ENCODE measurements at regions not wholly inside any gene's neighbourhood (a gene's known extent, or its start where the extent isn't known, plus 50 kb on each side); places are given as distances from the start of the nearest gene placed in this dataset.
"Not testable (repeated sequence)": the region's sequence is repeated elsewhere in the genome, so short reads cannot be mapped to it uniquely, and the experiment has no call there.

DNA sequence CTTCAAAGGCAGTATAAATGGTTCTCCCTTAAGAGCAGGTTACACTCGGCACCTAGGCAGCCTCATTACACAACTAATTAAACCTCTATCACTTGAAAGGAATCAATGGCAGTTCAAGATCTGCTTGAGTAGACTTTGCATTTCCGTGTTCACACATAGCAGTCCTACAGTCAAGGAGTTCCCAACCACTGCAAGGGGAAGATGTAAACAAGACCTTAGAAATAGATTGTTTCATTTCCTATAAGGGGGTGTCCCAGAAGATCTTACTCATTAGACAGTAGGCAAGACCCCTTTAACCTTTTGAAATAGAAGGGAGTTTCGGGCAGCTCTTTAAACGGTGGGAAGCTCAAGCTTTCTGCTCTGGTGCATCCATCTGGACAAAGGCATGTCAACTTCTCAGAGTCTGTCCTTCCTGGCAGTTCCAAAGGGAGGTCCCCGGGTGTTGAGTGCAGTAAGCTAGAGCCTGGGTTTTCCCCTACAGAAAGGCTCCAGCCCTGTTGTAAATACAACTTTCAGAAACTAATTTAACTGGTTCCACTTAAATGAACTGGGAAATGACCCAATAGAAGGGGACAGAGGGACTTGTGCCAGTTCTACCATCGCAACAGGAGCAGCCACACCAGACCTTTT is 150.8 kb downstream of the RBMX2 start:
- no peak for DNase-seq

DNA sequence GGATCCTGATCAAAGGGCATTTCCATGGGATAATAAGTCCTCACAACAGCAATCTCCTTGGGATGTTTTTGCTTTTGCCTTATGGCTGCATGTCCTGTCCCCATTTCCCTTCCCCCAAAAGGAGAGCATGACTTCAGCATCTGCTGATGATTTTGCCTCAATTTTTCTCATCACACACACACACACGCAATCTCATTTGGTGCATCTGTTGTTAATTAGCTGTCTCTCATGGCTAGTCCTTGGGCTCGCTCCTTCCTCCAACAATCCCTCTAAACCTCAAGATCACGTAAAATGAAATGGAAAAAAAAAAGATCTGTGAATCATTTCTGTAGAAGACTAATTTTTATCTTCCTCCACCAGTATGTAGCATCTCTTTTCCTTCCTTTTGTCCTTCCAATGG is 153.6 kb downstream of the RBMX2 start:
- no peak for DNase-seq

DNA sequence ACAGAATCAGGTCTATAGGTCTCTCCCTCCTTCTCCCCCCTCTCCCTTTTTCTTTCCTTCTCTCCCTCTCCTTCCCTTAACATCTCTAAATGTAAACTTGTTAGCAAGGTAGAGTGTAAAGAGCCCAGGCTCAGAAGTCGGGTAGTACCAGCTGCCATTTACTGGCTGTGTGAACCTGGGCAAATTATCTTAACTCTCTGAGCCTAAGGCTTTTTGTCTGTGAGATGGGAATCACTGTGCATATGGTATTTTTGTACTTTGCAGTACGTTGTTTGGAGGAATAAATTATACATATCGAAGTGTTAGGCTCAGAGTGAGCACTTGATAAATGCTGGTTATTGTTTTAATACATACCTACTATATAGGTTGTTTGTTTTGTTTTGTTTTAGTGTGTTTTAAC is 154.0 kb downstream of the RBMX2 start:
- no peak for DNase-seq

DNA sequence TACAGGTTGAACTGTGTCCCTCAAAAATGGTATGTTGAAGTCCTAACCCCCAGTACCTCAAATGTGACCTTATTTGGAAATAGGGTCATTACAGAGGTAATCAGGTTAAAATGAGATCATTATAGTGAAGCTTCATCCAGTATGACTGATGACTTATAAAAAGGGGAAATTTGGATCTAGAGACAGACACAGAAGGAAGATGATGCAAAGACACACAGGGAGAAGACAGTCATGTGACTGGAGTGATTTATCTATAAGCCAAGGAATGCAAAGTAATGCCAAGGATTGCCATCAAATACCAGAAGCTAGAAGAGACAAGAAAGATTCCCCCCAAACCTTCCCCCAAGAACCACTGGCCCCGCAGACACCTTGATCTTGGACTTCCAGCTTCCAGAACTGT is 155.2 kb downstream of the RBMX2 start:
- DNase-seq: no peak

DNA sequence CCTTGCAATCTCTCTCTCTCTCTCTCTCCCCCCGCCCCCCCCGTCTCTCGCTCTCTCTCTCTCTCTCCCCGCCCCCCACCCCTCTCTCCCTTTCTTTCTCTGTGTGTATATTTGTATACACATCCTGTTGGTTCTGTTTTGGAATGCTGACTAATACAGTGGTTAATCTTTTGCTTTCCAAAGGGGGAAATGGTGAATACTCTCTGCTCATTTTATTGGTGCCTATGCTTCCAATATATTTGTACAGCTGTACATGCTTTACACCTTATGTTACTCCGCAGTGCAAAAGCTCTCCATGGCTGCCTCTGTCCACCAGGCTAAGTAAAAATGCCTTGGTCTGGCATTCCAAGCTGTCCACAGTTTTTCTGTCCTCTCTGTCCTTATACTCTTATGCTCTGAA is 158.8 kb downstream of the RBMX2 start:
- DNase-seq: no peak

DNA sequence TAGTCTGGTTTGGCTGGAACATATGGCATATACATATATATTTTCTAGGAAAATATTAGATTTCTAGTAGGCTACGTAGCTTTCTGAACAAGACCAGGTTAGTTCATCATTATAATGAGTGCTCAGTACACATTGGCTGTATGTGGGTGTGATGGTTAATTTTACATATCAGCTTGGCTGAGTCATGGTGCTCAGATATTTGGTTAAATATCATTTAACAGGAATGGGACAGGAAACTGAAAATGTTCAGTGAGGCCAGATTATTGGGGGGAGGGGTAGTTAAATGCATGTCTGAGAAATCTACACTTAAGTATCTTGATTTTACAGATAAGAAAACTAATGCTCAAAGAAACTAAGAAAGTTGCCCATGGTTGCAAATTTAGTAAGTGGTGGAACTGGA is 160.1 kb downstream of the RBMX2 start:
- DNase-seq: no peak

DNA sequence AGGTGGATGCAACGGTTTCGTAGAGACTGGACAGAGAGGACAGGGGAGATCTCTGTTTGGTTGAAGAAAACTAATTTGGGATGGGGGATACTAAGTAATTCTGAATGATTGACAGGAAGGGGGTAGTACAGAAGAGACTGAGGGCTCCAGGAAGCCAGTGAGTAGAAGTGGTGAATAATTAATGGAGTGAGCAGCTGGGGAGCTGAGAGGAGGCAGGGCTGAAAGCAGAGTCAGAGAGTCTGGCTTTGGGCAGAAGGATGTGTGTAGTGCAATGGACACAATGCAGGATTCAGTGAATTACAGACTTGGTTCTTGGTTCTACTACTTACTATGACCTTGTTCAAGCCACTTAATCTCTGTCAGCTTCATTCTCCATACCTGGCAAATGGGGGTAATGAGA is 161.7 kb downstream of the RBMX2 start:
- no peak for DNase-seq

DNA sequence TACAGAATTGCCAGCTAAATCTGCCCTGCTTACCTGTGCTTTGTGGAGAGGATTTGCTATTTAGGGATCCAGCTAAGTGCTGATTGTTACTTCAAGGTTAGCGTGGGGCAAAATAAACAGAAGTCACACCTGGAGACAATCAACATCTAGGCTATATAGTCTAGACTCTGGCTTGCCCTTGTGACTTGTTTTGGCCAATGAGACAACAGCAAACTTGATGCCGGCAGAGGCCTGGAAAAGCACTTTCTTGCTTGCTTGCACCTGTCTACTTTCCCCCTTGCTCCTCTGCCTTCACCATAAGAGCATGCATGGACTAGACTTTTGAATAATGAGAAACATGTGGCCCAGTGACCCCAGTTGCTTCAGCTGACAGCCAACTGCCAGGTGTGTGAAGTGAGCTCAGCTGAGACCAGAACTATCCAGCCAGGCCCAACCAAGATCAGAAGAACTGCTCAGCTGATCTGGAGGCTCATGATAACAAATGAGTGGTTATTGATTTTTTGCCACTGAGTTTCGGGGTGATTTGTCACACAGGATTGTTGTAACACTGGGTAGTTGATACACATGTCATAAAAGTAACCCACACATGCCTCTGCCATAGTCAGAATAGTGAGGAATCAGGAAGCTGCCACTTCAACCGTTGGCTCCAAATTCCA is 164.4 kb downstream of the RBMX2 start:
- no peak for DNase-seq

DNA sequence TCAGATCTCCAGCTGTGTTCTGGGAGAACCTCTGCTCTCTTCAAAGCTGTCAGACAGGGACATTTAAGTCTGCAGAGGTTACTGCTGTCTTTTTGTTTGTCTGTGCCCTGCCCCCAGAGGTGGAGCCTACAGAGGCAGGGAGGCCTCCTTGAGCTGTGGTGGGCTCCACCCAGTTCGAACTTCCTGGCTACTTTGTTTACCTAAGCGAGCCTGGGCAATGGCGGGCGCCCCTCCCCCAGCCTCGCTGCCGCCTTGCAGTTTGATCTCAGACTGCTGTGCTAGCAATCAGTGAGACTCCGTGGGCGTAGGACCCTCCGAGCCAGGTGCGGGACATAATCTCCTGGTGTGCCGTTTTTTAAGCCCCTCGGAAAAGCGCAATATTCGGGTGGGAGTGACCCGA is 171.2 kb downstream of the RBMX2 start:
- DNase-seq: not testable (repeated sequence)
